GM12891 (cell line): ENCODE measurements at regions not wholly inside any gene's neighbourhood (a gene's known extent, or its start where the extent isn't known, plus 50 kb on each side); places are given as distances from the start of the nearest gene placed in this dataset.

Experiments
- POLR2A ChIP-seq: IDR thresholded peaks from 2 replicates; pipeline ENCODE4 v1.6.1; 2011; ENCODE audit warnings: low read depth, low read length, control low read depth
- POLR2AphosphoS5 ChIP-seq: IDR thresholded peaks from 2 replicates; pipeline ENCODE4 v1.6.1; 2011; ENCODE audit warnings: low read depth, low read length, control low read depth
- SPI1 ChIP-seq: IDR thresholded peaks from 2 replicates; pipeline ENCODE4 v1.6.1; 2011; ENCODE audit warnings: low read depth, low read length, control low read depth
- TAF1 ChIP-seq: IDR thresholded peaks from 2 replicates; pipeline ENCODE4 v1.6.1; 2011; ENCODE audit warnings: low read depth, low read length, control low read depth

DNA sequence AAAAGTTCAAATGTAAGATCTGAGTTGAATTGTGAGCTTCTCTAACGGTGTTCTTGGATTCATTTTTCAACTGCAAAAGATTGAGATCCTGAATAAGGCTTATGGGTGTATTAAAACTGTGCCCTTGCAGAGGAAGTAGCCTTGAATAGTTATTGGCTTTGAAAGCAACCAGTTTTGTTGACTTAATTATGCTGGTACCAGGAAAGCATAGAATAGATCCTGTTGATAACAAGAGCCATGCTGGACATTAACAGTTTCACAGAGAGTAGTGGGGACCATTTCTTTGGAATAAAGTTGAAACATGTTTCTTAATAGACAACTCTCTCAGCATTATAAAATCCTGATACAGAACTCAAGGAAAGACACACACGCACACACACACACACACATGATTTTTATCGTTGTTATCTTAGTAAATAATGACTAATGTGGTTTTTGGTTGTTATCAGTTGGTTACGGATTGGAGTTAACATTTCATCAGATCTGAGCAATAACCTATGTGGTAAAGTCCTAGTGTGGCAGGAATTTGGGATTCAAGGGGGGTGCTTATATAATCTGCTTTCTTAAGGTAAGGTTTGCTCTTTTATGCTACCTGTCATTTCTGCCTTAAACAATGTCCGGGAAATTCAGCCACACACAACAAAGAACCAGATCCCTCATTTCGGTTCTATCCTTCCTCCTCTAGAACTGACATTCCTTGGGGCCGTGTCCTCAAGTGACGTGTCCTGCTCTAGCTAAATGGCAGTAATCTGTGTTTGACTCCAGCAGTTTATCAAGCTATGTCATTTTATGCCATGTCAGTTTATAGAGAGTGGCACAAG, 330.9 kb downstream of the CHRM3 start:
- no peak for TF ChIP-seq POLR2A
- TF ChIP-seq POLR2AphosphoS5, result no peak
- TF ChIP-seq TAF1, result no peak
- no peak for TF ChIP-seq SPI1
